IMR-90 (cell line): ENCODE measurements at regions not wholly inside any gene's neighbourhood (a gene's known extent, or its start where the extent isn't known, plus 50 kb on each side); places are given as distances from the start of the nearest gene placed in this dataset.

Experiments used
- BHLHE40 ChIP-seq: fragments of 150-350 bp; IDR thresholded peaks from 2 replicates; pipeline ENCODE4 v1.6.1; 2016; ENCODE audit warnings: mild to moderate bottlenecking, low read depth, low read length
- FOS ChIP-seq: fragments of 150-350 bp; IDR thresholded peaks from 2 replicates; pipeline ENCODE4 v1.6.1; 2016; ENCODE audit warnings: low read depth, low read length
- MAFK ChIP-seq: IDR thresholded peaks from 2 replicates; pipeline ENCODE4 v1.6.1; 2012; ENCODE audit warnings: low read depth, low read length, improper control_type of control experiment
- MXI1 ChIP-seq: IDR thresholded peaks from 2 replicates; pipeline ENCODE4 v1.6.1; 2012; ENCODE audit warnings: low read depth, mild to moderate bottlenecking, low read length, moderate library complexity, borderline replicate concordance
- POLR2A ChIP-seq: IDR thresholded peaks from 2 replicates; pipeline ENCODE4 v1.6.1; 2012; ENCODE audit warnings: mild to moderate bottlenecking, low read depth, low read length
- RAD21 ChIP-seq: IDR thresholded peaks from 2 replicates; pipeline ENCODE4 v1.6.1; 2012; ENCODE audit warnings: low read length, improper control_type of control experiment
- RFX5 ChIP-seq: IDR thresholded peaks from 2 replicates; pipeline ENCODE4 v1.8.0; 2012; ENCODE audit warnings: low read depth, mild to moderate bottlenecking, low read length, moderate library complexity
- SMC3 ChIP-seq: fragments of 150-350 bp; IDR thresholded peaks from 2 replicates; pipeline ENCODE4 v1.6.1; 2016; ENCODE audit warnings: low read depth, mild to moderate bottlenecking, antibody characterized with exemption, low read length, moderate library complexity
- USF2 ChIP-seq: fragments of 150-350 bp; IDR thresholded peaks from 2 replicates; pipeline ENCODE4 v1.6.1; 2017; ENCODE audit warnings: mild to moderate bottlenecking, antibody characterized with exemption, low read length, low read depth
- TF ChIP-seq, protein P1 (sequence below): fragments of 150-350 bp; IDR thresholded peaks from 2 replicates; pipeline ENCODE4 v1.6.1; 2016; ENCODE audit warnings: low read depth, mild to moderate bottlenecking, low read length, moderate library complexity, borderline replicate concordance
- TF ChIP-seq, protein P2 (sequence below): conservative IDR thresholded peaks from 2 replicates; pipeline ENCODE4 v1.5.1; 2012; ENCODE audit warnings: mild to moderate bottlenecking, low read depth, low read length, improper control_type of control experiment

GRCh38 chr2:226615891-226616290, 183.7 kb downstream of the IRS1 start:
- TF ChIP-seq, protein P1, sequence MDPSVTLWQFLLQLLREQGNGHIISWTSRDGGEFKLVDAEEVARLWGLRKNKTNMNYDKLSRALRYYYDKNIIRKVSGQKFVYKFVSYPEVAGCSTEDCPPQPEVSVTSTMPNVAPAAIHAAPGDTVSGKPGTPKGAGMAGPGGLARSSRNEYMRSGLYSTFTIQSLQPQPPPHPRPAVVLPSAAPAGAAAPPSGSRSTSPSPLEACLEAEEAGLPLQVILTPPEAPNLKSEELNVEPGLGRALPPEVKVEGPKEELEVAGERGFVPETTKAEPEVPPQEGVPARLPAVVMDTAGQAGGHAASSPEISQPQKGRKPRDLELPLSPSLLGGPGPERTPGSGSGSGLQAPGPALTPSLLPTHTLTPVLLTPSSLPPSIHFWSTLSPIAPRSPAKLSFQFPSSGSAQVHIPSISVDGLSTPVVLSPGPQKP, result no peak
- no peak for TF ChIP-seq BHLHE40
- TF ChIP-seq, protein P2, sequence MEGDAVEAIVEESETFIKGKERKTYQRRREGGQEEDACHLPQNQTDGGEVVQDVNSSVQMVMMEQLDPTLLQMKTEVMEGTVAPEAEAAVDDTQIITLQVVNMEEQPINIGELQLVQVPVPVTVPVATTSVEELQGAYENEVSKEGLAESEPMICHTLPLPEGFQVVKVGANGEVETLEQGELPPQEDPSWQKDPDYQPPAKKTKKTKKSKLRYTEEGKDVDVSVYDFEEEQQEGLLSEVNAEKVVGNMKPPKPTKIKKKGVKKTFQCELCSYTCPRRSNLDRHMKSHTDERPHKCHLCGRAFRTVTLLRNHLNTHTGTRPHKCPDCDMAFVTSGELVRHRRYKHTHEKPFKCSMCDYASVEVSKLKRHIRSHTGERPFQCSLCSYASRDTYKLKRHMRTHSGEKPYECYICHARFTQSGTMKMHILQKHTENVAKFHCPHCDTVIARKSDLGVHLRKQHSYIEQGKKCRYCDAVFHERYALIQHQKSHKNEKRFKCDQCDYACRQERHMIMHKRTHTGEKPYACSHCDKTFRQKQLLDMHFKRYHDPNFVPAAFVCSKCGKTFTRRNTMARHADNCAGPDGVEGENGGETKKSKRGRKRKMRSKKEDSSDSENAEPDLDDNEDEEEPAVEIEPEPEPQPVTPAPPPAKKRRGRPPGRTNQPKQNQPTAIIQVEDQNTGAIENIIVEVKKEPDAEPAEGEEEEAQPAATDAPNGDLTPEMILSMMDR, result no peak
- no peak for TF ChIP-seq POLR2A
- TF ChIP-seq USF2, result no peak
- TF ChIP-seq MAFK, result no peak
- no peak for TF ChIP-seq RFX5
- TF ChIP-seq MXI1, result no peak
- TF ChIP-seq RAD21, result no peak
- TF ChIP-seq SMC3, result no peak
- TF ChIP-seq FOS, result no peak
